ENCODE measurements at regions not wholly inside any gene's neighbourhood (a gene's known extent, or its start where the extent isn't known, plus 50 kb on each side); places are given as distances from the start of the nearest gene placed in this dataset.

DNA sequence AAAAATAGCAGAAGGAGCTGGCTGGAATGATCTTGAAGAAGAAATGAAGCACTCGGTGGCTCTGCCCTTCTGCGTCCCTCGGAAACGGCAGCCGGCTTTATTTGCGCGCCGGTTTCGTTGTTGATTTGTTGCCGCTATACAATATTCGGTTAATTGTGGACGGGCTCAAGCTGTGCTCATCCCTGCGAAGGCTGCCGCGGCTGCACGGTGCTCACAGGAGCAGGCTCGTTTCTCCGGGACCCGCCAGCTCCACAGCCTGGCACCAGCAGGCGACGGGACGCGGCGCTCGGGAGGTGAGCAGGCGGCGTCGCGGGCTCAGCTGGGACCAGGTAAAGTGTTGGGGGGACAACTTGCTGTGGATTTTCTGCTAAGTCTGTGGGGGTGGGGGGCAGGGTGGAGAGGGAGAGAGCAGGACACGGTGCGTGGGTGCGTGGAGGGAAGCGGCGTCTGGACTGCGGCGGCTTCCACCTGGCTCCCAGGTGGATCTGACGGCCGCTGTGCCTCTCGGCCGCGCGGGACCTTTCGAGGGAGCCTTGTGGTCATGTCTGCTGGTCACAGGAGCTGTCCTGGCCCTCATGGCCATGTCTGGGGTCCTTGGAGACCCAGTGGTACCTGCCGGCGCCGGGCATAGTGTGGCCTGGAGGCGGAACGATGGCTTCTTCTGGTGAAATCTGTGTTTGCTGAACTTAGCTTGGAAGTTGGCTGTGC lies 90.9 kb downstream of the TEX29 start:
- TF ChIP-seq, protein P1, sequence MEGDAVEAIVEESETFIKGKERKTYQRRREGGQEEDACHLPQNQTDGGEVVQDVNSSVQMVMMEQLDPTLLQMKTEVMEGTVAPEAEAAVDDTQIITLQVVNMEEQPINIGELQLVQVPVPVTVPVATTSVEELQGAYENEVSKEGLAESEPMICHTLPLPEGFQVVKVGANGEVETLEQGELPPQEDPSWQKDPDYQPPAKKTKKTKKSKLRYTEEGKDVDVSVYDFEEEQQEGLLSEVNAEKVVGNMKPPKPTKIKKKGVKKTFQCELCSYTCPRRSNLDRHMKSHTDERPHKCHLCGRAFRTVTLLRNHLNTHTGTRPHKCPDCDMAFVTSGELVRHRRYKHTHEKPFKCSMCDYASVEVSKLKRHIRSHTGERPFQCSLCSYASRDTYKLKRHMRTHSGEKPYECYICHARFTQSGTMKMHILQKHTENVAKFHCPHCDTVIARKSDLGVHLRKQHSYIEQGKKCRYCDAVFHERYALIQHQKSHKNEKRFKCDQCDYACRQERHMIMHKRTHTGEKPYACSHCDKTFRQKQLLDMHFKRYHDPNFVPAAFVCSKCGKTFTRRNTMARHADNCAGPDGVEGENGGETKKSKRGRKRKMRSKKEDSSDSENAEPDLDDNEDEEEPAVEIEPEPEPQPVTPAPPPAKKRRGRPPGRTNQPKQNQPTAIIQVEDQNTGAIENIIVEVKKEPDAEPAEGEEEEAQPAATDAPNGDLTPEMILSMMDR (IDR thresholded peaks at IDR 0.05 in 8 of 11, conservative IDR thresholded peaks at IDR 0.05 in 3 of 11): no peak
- TF ChIP-seq POLR2A (IDR thresholded peaks at IDR 0.05): no peak

Measured in spleen (tissue), 7 donors.